Keratinocyte (primary cell): ENCODE measurements at regions not wholly inside any gene's neighbourhood (a gene's known extent, or its start where the extent isn't known, plus 50 kb on each side); places are given as distances from the start of the nearest gene placed in this dataset.

Source experiments
- CTCF ChIP-seq, 3 experiments: IDR thresholded peaks in 1 of 3; conservative IDR thresholded peaks in 1 of 3; optimal IDR thresholded peaks in 1 of 3; 2 replicates in 2 of 3; 3 replicates in 1 of 3; pipeline versions ENCODE3 to v1.5.1; 2011; ENCODE audit warnings: low read length in 3 of 3, mild to moderate bottlenecking in 3 of 3, moderate library complexity in 2 of 3, control low read depth in 1 of 3, inconsistent platforms in 1 of 3; ENCODE audit not compliant: insufficient read depth in 2 of 3; ENCODE audit errors: extremely low read depth in 1 of 3
- EZH2 ChIP-seq: IDR thresholded peaks from one replicate; pipeline ENCODE4 v1.6.1; 2012; ENCODE audit warnings: inconsistent platforms, mild to moderate bottlenecking, low read length, moderate library complexity

DNA sequence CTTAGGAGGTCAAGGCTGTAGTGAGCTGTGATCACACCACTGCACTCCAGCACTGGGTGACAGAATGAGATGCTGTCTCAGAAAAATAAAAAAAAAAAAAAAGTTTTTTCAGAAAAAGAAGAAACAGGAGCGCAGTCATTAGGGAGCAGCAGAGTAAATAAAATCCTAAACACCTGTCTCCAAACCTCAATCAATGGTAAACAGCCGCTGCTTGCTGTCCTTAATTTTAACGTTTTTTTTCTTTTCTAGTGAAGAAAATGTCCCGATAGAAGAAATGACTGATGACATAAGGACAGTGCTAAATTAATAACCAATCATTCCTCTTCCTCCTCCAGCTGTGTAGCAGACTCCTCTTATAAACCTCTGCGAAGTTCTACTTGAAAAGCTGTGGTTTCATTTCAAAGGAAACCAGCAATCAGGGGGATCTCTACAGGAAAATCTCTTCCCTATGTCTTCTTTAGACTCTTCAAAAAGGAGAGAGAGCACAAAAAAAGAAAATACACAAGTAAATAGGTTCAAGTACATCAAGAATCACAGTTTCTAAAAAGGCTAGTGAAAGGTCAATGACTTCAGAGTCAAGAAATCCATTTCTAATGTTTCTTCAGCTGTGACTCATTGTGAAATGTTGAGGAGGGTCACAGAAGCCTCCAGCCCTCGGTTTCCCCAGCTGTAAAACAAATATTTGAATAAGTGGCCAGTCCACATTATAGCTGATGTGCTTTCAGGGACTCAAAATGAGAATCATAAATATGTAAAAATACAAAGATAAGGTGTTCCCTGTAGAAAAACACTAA is 127.6 kb downstream of the TMCO5A start:
- TF ChIP-seq CTCF (optimal IDR thresholded peaks at IDR 0.05 in 1 of 3, IDR thresholded peaks at IDR 0.05 in 1 of 3, conservative IDR thresholded peaks at IDR 0.05 in 1 of 3; ENCODE audit: extremely low read depth in 1 of 3, insufficient read depth in 2 of 3, low read length in 3 of 3), result no peak
- no peak for TF ChIP-seq EZH2
